Pulmonary artery endothelial cell (primary cell): ENCODE measurements at regions not wholly inside any gene's neighbourhood (a gene's known extent, or its start where the extent isn't known, plus 50 kb on each side); places are given as distances from the start of the nearest gene placed in this dataset.

Source experiments
- DNase-seq: peaks from one replicate; pipeline ENCODE4 v3.0.0-alpha.2; 2011; ENCODE audit warnings: low read depth, low spot score

GRCh38 chr10:111707076-111707475, 476.5 kb downstream of the GPAM start:
- DNase-seq = no peak

GRCh38 chr10:111709603-111710002, 474.0 kb downstream of the GPAM start:
- no peak for DNase-seq

GRCh38 chr10:111716032-111716431, 467.5 kb downstream of the GPAM start:
- no peak for DNase-seq

GRCh38 chr10:111724121-111724520, 459.4 kb downstream of the GPAM start:
- DNase-seq = no peak

- DNase-seq = no peak
These were observed 458.5 kb downstream of the GPAM start for GRCh38 chr10:111725050-111725449.

- DNase-seq = no peak
These were observed 451.3 kb downstream of the GPAM start for GRCh38 chr10:111732166-111732785.

- DNase-seq = no peak
These were observed 444.3 kb downstream of the GPAM start for GRCh38 chr10:111739125-111739873.

- no peak for DNase-seq
These were observed 443.8 kb downstream of the GPAM start for GRCh38 chr10:111739874-111740139.

- no peak for DNase-seq
These were observed 437.6 kb downstream of the GPAM start for GRCh38 chr10:111745982-111746381.

- no peak for DNase-seq
These were observed 435.8 kb downstream of the GPAM start for GRCh38 chr10:111747751-111748150.

- no peak for DNase-seq
These were observed 435.4 kb downstream of the GPAM start for GRCh38 chr10:111748184-111748583.

GRCh38 chr10:111750165-111750849, 433.3 kb downstream of the GPAM start:
- DNase-seq = no peak

GRCh38 chr10:111756217-111757061, 427.1 kb downstream of the GPAM start:
- no peak for DNase-seq

GRCh38 chr10:111758593-111758992, 425.0 kb downstream of the GPAM start:
- DNase-seq = no peak

- no peak for DNase-seq
These were observed 421.5 kb downstream of the GPAM start for GRCh38 chr10:111762114-111762513.

GRCh38 chr10:111765216-111765615, 418.3 kb downstream of the GPAM start:
- no peak for DNase-seq

GRCh38 chr10:111766464-111766863, 417.1 kb downstream of the GPAM start:
- no peak for DNase-seq

- no peak for DNase-seq
These were observed 415.9 kb downstream of the GPAM start for GRCh38 chr10:111767661-111768060.

- DNase-seq = no peak
These were observed 409.6 kb downstream of the GPAM start for GRCh38 chr10:111773950-111774349.

GRCh38 chr10:111774486-111774885, 409.1 kb downstream of the GPAM start:
- DNase-seq = no peak

GRCh38 chr10:111784436-111784835, 399.1 kb downstream of the GPAM start:
- DNase-seq = no peak

GRCh38 chr10:111784946-111785465, 398.6 kb downstream of the GPAM start:
- no peak for DNase-seq
